BLaER1 (cell line): ENCODE measurements at regions not wholly inside any gene's neighbourhood (a gene's known extent, or its start where the extent isn't known, plus 50 kb on each side); places are given as distances from the start of the nearest gene placed in this dataset.
"Not testable (repeated sequence)": the region's sequence is repeated elsewhere in the genome, so short reads cannot be mapped to it uniquely, and the experiment has no call there.

Source experiments
- H3K27ac ChIP-seq: shearing (Covaris generic); formaldehyde crosslinking; 2 replicates; pipeline ENCODE4 v1.8.1; 2022
- H3K27me3 ChIP-seq: shearing (Covaris generic); formaldehyde crosslinking; 2 replicates; pipeline ENCODE4 v1.8.1; 2022
- H3K36me3 ChIP-seq: shearing (Covaris generic); formaldehyde crosslinking; 2 replicates; pipeline ENCODE4 v1.8.1; 2022
- H3K4me1 ChIP-seq: shearing (Covaris generic); formaldehyde crosslinking; 2 replicates; pipeline ENCODE4 v1.8.1; 2022
- H3K4me2 ChIP-seq: shearing (Covaris generic); formaldehyde crosslinking; 2 replicates; pipeline ENCODE4 v1.8.1; 2022
- H3K4me3 ChIP-seq: shearing (Covaris generic); formaldehyde crosslinking; 2 replicates; pipeline ENCODE4 v1.8.1; 2022
- H3K9ac ChIP-seq: shearing (Covaris generic); formaldehyde crosslinking; 2 replicates; pipeline ENCODE4 v1.8.1; 2022
- H3K9me3 ChIP-seq: shearing (Covaris generic); formaldehyde crosslinking; 2 replicates; pipeline ENCODE4 v1.8.1; 2022
- H4K20me1 ChIP-seq: shearing (Covaris generic); formaldehyde crosslinking; 2 replicates; pipeline ENCODE4 v1.8.1; 2022
- Cebpa-rat ChIP-seq: shearing (Covaris generic); IDR thresholded peaks from 2 replicates; pipeline ENCODE4 v1.8.1; 2022

DNA sequence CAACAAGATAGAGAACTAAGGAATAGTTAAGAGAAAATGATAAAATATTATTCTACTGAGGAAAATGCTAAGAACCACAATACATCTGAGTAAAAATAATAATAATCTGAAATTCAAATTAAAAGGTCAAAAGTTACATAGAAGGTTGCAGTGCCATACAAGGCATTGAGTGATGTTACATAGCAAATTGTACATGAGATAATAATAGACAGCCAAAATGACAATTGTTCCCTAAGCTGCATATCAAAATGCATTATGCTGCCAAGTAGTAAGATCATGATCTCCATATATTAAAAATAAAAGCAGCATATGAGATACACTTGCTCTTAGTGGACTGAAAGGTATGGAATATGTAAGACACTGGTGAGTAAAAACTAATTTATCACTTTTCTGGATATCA, 547.7 kb downstream of the KCNT2 start:
- H3K27me3 ChIP-seq, result no peaks in the 10 kb centered on the region
- H3K4me2 ChIP-seq, result no peak overlapping the region
- H3K9me3 ChIP-seq, result no peaks in the 10 kb centered on the region
- H3K4me1 ChIP-seq, result no peaks in the 10 kb centered on the region
- no peak overlapping the region for H3K9ac ChIP-seq
- no peak overlapping the region for H3K27ac ChIP-seq
- no peak overlapping the region for H3K4me3 ChIP-seq
- H4K20me1 ChIP-seq, result no peaks in the 10 kb centered on the region
- no peak for TF ChIP-seq Cebpa-rat
- H3K36me3 ChIP-seq, result no peaks in the 10 kb centered on the region

DNA sequence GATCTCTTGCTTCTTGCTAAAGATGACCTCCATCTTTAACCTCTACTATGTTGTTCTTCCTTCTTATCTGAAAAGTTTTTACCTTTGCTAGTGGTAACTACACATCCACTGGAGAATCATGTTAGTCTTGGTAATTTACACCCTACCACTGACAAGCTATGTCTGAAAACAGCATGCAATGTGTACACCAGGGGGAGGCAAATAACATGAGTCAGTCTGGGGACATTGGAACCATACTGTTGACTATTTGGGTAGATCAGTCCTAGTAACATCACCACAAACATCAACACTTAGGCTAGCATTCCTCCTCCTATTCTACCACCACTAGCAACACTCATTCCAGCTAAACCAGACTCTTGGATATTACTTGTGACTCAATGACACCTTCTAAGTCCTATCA, 549.0 kb downstream of the KCNT2 start:
- H3K36me3 ChIP-seq, result no peaks in the 10 kb centered on the region
- H3K9ac ChIP-seq, result no peak overlapping the region
- no peak overlapping the region for H3K4me2 ChIP-seq
- no peak overlapping the region for H3K4me3 ChIP-seq
- H3K4me1 ChIP-seq, result no peaks in the 10 kb centered on the region
- H3K27me3 ChIP-seq, result no peaks in the 10 kb centered on the region
- H3K9me3 ChIP-seq, result no peaks in the 10 kb centered on the region
- no peaks in the 10 kb centered on the region for H4K20me1 ChIP-seq
- TF ChIP-seq Cebpa-rat, result no peak
- no peak overlapping the region for H3K27ac ChIP-seq

DNA sequence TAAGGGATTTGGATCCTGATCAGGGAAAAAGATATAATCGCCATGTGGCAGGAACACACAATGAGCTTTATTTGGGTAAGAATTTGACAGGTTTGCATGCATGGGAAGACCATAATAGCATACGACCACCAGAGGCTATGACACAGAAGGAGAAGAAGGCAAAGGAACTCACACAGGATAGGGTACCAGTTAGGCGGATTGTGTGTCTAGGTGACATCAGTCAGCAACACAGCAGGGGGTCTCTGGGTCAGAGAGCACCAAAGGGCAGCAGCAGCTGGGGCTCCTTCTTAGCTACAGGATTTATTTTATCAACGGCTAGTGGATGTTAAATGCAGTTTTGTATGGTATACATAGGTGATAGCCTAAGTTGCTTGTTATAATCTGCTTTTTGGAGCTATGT, 551.3 kb downstream of the KCNT2 start:
- H4K20me1 ChIP-seq, result no peaks in the 10 kb centered on the region
- H3K4me1 ChIP-seq, result no peaks in the 10 kb centered on the region
- H3K27ac ChIP-seq, result no peak overlapping the region
- H3K9ac ChIP-seq, result no peak overlapping the region
- H3K9me3 ChIP-seq, result no peaks in the 10 kb centered on the region
- TF ChIP-seq Cebpa-rat, result no peak
- no peaks in the 10 kb centered on the region for H3K36me3 ChIP-seq
- H3K4me3 ChIP-seq, result no peak overlapping the region
- H3K4me2 ChIP-seq, result no peak overlapping the region
- no peaks in the 10 kb centered on the region for H3K27me3 ChIP-seq

DNA sequence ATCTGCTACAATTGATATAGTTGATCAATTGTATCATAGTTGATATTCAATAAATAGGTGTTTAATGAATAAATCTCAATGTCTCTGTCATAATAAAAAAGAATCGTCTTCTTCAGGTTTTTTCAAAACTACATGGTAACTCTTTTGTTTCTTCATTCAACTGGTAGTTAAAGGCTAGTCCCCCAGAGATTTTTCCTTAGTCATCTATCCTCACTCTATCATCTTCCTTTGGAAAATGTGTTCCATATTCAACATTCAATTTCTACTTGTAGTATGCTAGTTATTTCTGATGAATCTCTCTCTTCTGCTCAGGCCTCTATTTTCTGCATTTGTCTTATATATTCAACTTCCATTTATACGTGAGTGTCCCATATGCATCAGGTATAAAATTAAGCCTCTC, 558.8 kb downstream of the KCNT2 start:
- Histone ChIP-seq H3K9me3 (no peaks in the 10 kb centered on the region), H3K9ac (no peak overlapping the region), H3K27me3 (no peaks in the 10 kb centered on the region), H3K4me2 (no peak overlapping the region), H3K4me1 (no peaks in the 10 kb centered on the region), H3K4me3 (no peak overlapping the region), H3K27ac (no peak overlapping the region), H3K36me3 (no peaks in the 10 kb centered on the region), H4K20me1 (no peaks in the 10 kb centered on the region)
- no peak for TF ChIP-seq Cebpa-rat

DNA sequence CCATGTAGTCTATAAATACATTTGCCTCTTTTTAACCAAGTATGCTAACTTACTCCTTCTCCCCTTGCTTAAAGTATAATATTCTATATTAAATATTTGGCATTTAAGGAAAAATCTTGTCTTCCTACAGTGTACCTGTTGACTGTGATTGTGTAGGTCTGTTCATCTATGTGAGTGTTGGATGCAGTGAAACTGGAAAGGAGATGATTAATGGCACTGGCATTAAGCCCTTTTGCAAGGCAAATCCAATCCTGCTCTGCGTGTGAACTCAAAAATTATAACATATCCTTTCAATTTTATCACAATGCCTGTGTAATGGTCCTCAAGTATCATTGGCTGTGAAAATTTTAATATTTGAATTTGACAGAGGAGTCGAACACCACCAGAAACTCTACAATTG, 565.0 kb downstream of the KCNT2 start:
- H3K4me2 ChIP-seq, result no peak overlapping the region
- H3K4me1 ChIP-seq, result no peaks in the 10 kb centered on the region
- H3K36me3 ChIP-seq, result no peaks in the 10 kb centered on the region
- H3K27me3 ChIP-seq, result no peaks in the 10 kb centered on the region
- no peak for TF ChIP-seq Cebpa-rat
- no peak overlapping the region for H3K4me3 ChIP-seq
- H3K9ac ChIP-seq, result no peak overlapping the region
- no peak overlapping the region for H3K27ac ChIP-seq
- H3K9me3 ChIP-seq, result no peaks in the 10 kb centered on the region
- no peaks in the 10 kb centered on the region for H4K20me1 ChIP-seq

DNA sequence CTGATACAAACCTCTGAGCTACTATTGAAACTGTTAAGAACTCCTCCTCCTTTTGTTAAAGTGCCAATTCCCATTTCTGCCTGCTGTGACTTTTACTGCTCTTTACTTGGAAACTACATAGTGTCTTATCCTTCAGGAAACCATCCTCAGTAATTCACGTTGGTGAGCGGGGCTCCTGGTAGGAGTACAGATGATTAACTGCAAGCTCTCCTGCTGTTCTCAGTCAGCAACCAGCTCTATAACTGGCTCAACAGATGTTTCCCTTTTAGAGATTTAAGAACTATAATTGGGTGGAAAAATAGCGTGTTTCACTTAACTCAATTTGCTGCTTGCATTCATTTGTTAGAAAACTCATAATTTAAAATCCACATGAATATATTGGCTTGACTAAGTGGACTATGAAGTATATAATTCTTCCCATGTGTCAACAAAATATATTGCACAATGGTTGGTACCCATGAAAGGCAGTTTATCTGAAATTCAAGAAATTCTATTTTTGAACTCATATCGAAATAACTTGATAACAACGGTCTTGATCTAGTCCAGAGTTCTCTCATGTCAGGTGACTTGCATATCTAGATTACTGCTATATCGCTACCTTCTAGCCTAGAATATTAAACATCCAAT, 574.0 kb downstream of the KCNT2 start:
- H3K27me3 ChIP-seq, result no peaks in the 10 kb centered on the region
- no peak for TF ChIP-seq Cebpa-rat
- H3K4me2 ChIP-seq, result no peak overlapping the region
- no peaks in the 10 kb centered on the region for H4K20me1 ChIP-seq
- H3K9me3 ChIP-seq, result no peaks in the 10 kb centered on the region
- no peak overlapping the region for H3K4me3 ChIP-seq
- H3K9ac ChIP-seq, result no peak overlapping the region
- no peaks in the 10 kb centered on the region for H3K36me3 ChIP-seq
- H3K27ac ChIP-seq, result no peak overlapping the region
- H3K4me1 ChIP-seq, result no peaks in the 10 kb centered on the region

DNA sequence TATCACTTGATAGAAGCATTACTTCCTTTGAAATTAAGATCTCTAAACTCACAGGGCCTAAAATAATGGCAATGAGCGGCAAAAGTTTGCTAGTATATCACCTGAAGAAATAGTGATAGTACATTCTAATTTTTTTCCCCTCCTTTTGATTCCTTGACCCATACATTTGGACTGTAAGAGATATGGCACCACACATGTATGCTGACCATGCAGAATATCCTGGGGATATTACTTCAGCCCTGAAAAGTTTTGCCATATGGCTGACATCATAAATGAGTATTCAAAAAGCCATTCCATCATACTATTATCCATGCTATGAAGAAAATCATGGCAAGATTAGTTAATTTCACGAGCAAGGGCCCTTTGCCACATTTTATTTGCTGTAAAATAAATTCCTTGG, 576.9 kb downstream of the KCNT2 start:
- not testable (repeated sequence) for H3K36me3 ChIP-seq, H3K4me2 ChIP-seq, H3K27me3 ChIP-seq, H3K9me3 ChIP-seq, H3K4me3 ChIP-seq, H4K20me1 ChIP-seq, H3K9ac ChIP-seq, H3K4me1 ChIP-seq, H3K27ac ChIP-seq

DNA sequence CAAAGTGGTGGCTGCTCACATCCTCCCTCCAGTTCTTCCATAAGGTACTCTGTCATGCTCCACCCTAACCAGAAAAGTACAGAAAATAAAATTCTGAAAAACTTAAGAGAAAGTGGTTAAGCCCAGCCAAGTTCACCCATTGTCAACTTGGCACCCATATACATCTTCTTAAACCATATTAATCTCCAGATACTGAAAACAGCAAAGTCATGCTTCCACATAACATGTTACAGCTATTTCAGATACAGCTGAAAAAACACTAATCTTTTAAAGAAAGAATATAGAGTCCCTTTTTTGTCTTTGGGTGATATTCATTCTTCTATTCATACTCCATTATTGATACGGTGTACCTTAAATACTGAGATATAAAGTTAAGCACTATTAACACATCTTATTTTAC, 577.8 kb downstream of the KCNT2 start:
- H3K9me3 ChIP-seq, result no peaks in the 10 kb centered on the region
- no peaks in the 10 kb centered on the region for H3K27me3 ChIP-seq
- no peaks in the 10 kb centered on the region for H3K36me3 ChIP-seq
- H3K9ac ChIP-seq, result no peak overlapping the region
- TF ChIP-seq Cebpa-rat, result no peak
- H3K27ac ChIP-seq, result no peak overlapping the region
- no peak overlapping the region for H3K4me2 ChIP-seq
- no peak overlapping the region for H3K4me3 ChIP-seq
- no peaks in the 10 kb centered on the region for H4K20me1 ChIP-seq
- no peaks in the 10 kb centered on the region for H3K4me1 ChIP-seq

DNA sequence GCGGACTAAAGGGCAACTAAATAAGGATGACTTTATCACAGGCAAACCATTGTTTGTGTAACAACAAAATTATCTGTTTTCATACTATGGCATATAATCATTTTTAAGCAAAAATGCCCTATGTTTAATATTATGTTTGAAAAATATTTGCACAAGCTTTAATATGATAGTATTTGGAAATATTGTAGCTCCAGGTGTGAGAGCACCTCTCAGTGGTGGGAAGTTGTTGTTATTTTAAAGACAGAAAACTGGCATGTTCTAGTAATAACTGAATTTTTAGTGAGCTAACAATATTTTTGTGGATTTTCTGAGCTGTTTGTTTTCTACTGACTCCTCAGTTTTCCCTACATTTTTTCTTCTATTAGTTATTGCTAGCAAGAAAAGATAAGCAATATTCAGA, 578.8 kb downstream of the KCNT2 start:
- no peak overlapping the region for H3K4me3 ChIP-seq
- TF ChIP-seq Cebpa-rat, result no peak
- H3K4me1 ChIP-seq, result no peaks in the 10 kb centered on the region
- H3K36me3 ChIP-seq, result no peaks in the 10 kb centered on the region
- no peaks in the 10 kb centered on the region for H4K20me1 ChIP-seq
- H3K4me2 ChIP-seq, result no peak overlapping the region
- no peak overlapping the region for H3K27ac ChIP-seq
- H3K9me3 ChIP-seq, result no peaks in the 10 kb centered on the region
- H3K27me3 ChIP-seq, result no peaks in the 10 kb centered on the region
- H3K9ac ChIP-seq, result no peak overlapping the region

DNA sequence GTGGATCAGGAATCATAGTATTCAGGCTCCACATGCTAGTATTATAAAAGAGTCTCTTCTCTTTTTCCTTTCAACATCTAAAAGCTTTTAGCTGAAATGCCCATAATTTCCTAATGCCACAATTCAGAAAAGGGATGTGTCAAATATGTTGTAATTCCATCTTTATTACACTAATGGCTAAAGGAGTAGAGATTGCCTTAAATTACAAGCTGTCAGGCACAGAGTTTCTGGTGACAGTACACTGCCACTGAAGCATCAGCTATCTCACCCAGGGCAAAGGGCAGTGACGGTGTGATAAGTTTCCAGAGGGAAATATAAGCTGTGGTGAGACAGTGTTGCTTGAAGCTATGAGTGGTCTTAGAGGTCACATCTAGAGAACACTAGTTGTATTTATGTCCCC, 581.1 kb downstream of the KCNT2 start:
- H3K27me3 ChIP-seq, result no peaks in the 10 kb centered on the region
- TF ChIP-seq Cebpa-rat, result no peak
- H3K27ac ChIP-seq, result no peak overlapping the region
- no peak overlapping the region for H3K4me3 ChIP-seq
- no peak overlapping the region for H3K4me2 ChIP-seq
- no peaks in the 10 kb centered on the region for H3K36me3 ChIP-seq
- no peaks in the 10 kb centered on the region for H4K20me1 ChIP-seq
- H3K4me1 ChIP-seq, result no peaks in the 10 kb centered on the region
- H3K9me3 ChIP-seq, result no peaks in the 10 kb centered on the region
- no peak overlapping the region for H3K9ac ChIP-seq

DNA sequence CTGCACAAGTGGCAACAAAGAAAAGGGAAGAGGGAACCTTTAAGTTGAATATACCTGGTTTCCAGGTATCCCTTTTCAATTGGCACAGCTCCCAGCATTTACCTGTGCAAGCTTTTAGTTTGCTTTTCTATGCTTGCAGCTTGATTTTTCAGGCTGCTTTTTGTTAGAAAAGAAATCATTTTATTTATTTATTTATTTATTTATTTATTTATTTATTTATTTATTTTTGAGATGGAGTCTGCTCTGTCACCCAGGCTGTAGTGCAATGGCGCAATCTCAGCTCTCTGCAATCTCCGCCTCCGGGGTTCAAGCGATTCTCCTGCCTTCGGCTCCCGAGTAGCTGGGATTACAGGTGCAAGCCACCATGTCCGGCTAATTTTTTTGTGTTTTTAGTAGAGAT, 587.1 kb downstream of the KCNT2 start:
- H3K27me3 ChIP-seq, H3K27ac ChIP-seq, H3K9ac ChIP-seq, H3K4me3 ChIP-seq, H3K36me3 ChIP-seq, H3K4me2 ChIP-seq, H3K4me1 ChIP-seq, H4K20me1 ChIP-seq, H3K9me3 ChIP-seq: not testable (repeated sequence)
